ENCODE measurements at regions not wholly inside any gene's neighbourhood (a gene's known extent, or its start where the extent isn't known, plus 50 kb on each side); places are given as distances from the start of the nearest gene placed in this dataset.

DNA sequence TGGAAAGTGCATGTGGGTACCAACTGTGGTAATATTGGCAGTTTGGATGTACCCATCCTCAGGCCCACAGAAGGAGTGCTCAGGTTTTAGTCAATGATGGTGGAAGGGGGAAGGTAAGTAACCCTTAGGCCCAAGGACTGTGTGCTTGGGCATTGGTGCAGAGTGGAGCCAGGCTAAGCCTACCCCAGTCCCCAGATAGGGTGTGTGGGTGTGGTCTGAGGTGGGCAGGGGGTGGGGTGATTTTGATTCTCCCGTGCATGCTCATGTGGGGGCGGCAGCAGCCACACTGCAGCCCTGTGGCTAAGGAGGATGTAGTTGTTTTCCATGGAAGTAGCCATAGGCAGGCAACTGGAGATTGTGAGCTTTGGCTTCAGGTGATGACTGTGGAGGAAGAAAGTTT is 2197.3 kb downstream of the PCDH9 start:
- TF ChIP-seq, protein P1, sequence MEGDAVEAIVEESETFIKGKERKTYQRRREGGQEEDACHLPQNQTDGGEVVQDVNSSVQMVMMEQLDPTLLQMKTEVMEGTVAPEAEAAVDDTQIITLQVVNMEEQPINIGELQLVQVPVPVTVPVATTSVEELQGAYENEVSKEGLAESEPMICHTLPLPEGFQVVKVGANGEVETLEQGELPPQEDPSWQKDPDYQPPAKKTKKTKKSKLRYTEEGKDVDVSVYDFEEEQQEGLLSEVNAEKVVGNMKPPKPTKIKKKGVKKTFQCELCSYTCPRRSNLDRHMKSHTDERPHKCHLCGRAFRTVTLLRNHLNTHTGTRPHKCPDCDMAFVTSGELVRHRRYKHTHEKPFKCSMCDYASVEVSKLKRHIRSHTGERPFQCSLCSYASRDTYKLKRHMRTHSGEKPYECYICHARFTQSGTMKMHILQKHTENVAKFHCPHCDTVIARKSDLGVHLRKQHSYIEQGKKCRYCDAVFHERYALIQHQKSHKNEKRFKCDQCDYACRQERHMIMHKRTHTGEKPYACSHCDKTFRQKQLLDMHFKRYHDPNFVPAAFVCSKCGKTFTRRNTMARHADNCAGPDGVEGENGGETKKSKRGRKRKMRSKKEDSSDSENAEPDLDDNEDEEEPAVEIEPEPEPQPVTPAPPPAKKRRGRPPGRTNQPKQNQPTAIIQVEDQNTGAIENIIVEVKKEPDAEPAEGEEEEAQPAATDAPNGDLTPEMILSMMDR (IDR thresholded peaks at IDR 0.05; ENCODE audit: extremely low read depth in 1 of 2, insufficient read depth in 1 of 2, low read depth in 1 of 2, low read length in 2 of 2), result no peak
- TF ChIP-seq EZH2 (IDR thresholded peaks at IDR 0.05; ENCODE audit: borderline replicate concordance, low read depth, low read length, severe bottlenecking) (no peak), POLR2A (IDR thresholded peaks at IDR 0.05; ENCODE audit: low read depth, low read length) (no peak), GATA2 (IDR thresholded peaks at IDR 0.05; ENCODE audit: insufficient read depth, insufficient read length, low read depth, low read length) (no peak), FOS (IDR thresholded peaks at IDR 0.05; ENCODE audit: borderline replicate concordance, insufficient read depth, low read length) (no peak), POLR2AphosphoS5 (IDR thresholded peaks at IDR 0.05; ENCODE audit: insufficient read depth, low read depth, low read length) (no peak), MYC (IDR thresholded peaks at IDR 0.05; ENCODE audit: low read depth, low read length) (no peak), JUN (IDR thresholded peaks at IDR 0.05; ENCODE audit: borderline replicate concordance, insufficient read depth, insufficient read length, low read depth) (no peak)
- TF ChIP-seq, protein P2, sequence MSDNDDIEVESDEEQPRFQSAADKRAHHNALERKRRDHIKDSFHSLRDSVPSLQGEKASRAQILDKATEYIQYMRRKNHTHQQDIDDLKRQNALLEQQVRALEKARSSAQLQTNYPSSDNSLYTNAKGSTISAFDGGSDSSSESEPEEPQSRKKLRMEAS (IDR thresholded peaks at IDR 0.05; ENCODE audit: insufficient read depth, insufficient read length), result no peak
- Histone ChIP-seq H3K9me3 (replicated peaks; ENCODE audit: control insufficient read depth, insufficient read depth, low read length) (no peaks in the 10 kb centered on the region), H3K27me3 (ENCODE audit: control insufficient read depth in 2 of 2, insufficient read depth in 2 of 2, low read length in 2 of 2) (no peaks in the 10 kb centered on the region), H4K20me1 (replicated peaks; ENCODE audit: control insufficient read depth, extremely low read depth, insufficient read depth, low read length) (no peaks in the 10 kb centered on the region), H3K4me2 (ENCODE audit: insufficient read depth, low read length) (no peak overlapping the region), H2AFZ (ENCODE audit: low read depth, low read length) (no peak overlapping the region), H3K36me3 (ENCODE audit: control insufficient read depth in 2 of 2, extremely low read depth in 1 of 2, insufficient read depth in 2 of 2, low read length in 2 of 2) (no peaks in the 10 kb centered on the region), H3K27ac (ENCODE audit: insufficient read depth, low read depth, low read length) (no peak overlapping the region), H3K9ac (replicated peaks; ENCODE audit: extremely low read depth, insufficient read depth, low read length) (no peak overlapping the region), H3K9me1 (replicated peaks; ENCODE audit: control insufficient read depth, extremely low read depth, insufficient read depth, low read length) (no peaks in the 10 kb centered on the region), H3K79me2 (ENCODE audit: control insufficient read depth, insufficient read depth, low read length) (no peaks in the 10 kb centered on the region), H3K4me1 (ENCODE audit: control insufficient read depth, extremely low read depth, insufficient read depth, low read length) (no peaks in the 10 kb centered on the region), H3K4me3 (replicated peaks in 1 of 3; ENCODE audit: insufficient read depth in 1 of 3, low read depth in 1 of 3, low read length in 3 of 3) (no peak overlapping the region)
- no peak for DNase-seq (ENCODE audit: low read depth, low spot score)
- intact Hi-C loops (cut with micrococcal nuclease), result no loop called here
- CTCF ChIA-PET, result no interaction called here
- no TSS peak for BruUV-seq (replicated peaks)
- FAIRE-seq, result no peak
- dilution Hi-C loops (cut with MboI; ENCODE audit: extremely low pct_ligation_motif_present, low sequenced_read_pairs), result no loop called here
- POLR2A ChIA-PET, result no interaction called here

All from endothelial cell of umbilical vein (primary cell).